Uterus (tissue), 3 donors: ENCODE measurements at regions not wholly inside any gene's neighbourhood (a gene's known extent, or its start where the extent isn't known, plus 50 kb on each side); places are given as distances from the start of the nearest gene placed in this dataset.

Source experiments
- DNase-seq, 2 donors: peaks; one replicate each; pipeline ENCODE4 v3.0.0-alpha.2; 2019 to 2020
- H3K27ac ChIP-seq, 2 donors: fragments of 200-600 bp; sonication (generic); 1 replicate in 1 of 2; 2 replicates in 1 of 2; pipeline ENCODE4 v1.5.1; 2016 to 2018
- H3K27me3 ChIP-seq, 2 donors: fragments of 200-600 bp; sonication (generic); one replicate each; pipeline ENCODE4 v1.5.1; 2018 to 2019; ENCODE audit warnings: control low read depth in 1 of 2
- H3K36me3 ChIP-seq, 2 donors: fragments of 200-600 bp; sonication (generic); one replicate each; pipeline ENCODE4 v1.5.1; 2019; ENCODE audit warnings: control low read depth in 1 of 2
- H3K4me1 ChIP-seq, 2 donors: fragments of 200-600 bp; sonication (generic); one replicate each; pipeline ENCODE4 v1.5.1; 2018 to 2019; ENCODE audit warnings: control low read depth in 1 of 2
- H3K4me3 ChIP-seq, 2 donors: fragments of 200-600 bp; sonication (generic); 1 replicate in 1 of 2; 2 replicates in 1 of 2; pipeline ENCODE4 v1.5.1; 2018 to 2019; ENCODE audit warnings: mild to moderate bottlenecking in 1 of 2
- H3K9me3 ChIP-seq, 2 donors: fragments of 200-600 bp; sonication (generic); one replicate each; pipeline ENCODE4 v1.5.1; 2019; ENCODE audit warnings: control low read depth in 1 of 2
- POLR2A ChIP-seq, 2 donors: fragments of 450-650 bp; IDR thresholded peaks; one replicate each; pipeline ENCODE4 v1.6.1; 2016; ENCODE audit warnings: antibody characterized with exemption in 2 of 2, mild to moderate bottlenecking in 1 of 2, moderate library complexity in 1 of 2
- intact Hi-C: fragments of 100-400 bp; cut with DNase I; formaldehyde crosslinking; loops from one replicate; pipeline ENCODE4 v1.15.1; 2023; ENCODE audit warnings: low total_unique reads
- TF ChIP-seq, protein P1 (sequence below), 4 experiments: fragments of 200-600 bp in 2 of 4; fragments of 450-650 bp in 2 of 4; sonication (generic) in 2 of 4; IDR thresholded peaks; one replicate each; pipeline ENCODE4 v1.5.1; 2016 to 2019; ENCODE audit warnings: antibody characterized with exemption in 4 of 4, mild to moderate bottlenecking in 2 of 4, moderate library complexity in 1 of 4
- donor health status: DM: yes; HTN: yes; CAD: no.

DNA sequence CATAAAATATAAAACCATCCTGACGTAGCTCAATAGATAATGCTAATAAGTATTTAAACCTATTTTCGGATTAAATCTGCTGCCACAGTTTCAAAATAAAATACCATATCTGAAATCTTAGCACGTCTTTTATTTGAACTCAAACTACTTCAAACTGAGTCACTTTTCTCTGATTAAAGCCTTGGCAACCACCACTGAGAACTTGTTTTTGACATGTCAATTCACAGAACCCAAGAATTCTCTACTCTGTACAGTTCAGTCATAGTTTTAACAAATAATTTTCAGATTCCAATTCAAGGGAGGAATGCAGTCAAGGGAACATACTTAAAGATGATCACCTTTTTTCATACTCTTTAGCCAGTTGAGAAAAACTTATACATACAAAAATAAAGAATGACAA is 643.2 kb downstream of the KCNT2 start:
- no peaks in the 10 kb centered on the region for H3K4me1 ChIP-seq
- no peak overlapping the region for H3K27ac ChIP-seq
- no peak for DNase-seq
- no peak overlapping the region for H3K4me3 ChIP-seq
- no peaks in the 10 kb centered on the region for H3K36me3 ChIP-seq
- TF ChIP-seq, protein P1, sequence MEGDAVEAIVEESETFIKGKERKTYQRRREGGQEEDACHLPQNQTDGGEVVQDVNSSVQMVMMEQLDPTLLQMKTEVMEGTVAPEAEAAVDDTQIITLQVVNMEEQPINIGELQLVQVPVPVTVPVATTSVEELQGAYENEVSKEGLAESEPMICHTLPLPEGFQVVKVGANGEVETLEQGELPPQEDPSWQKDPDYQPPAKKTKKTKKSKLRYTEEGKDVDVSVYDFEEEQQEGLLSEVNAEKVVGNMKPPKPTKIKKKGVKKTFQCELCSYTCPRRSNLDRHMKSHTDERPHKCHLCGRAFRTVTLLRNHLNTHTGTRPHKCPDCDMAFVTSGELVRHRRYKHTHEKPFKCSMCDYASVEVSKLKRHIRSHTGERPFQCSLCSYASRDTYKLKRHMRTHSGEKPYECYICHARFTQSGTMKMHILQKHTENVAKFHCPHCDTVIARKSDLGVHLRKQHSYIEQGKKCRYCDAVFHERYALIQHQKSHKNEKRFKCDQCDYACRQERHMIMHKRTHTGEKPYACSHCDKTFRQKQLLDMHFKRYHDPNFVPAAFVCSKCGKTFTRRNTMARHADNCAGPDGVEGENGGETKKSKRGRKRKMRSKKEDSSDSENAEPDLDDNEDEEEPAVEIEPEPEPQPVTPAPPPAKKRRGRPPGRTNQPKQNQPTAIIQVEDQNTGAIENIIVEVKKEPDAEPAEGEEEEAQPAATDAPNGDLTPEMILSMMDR (IDR thresholded peaks at IDR 0.05) = no peak
- TF ChIP-seq POLR2A (IDR thresholded peaks at IDR 0.05) = no peak
- no peaks in the 10 kb centered on the region for H3K27me3 ChIP-seq
- H3K9me3 ChIP-seq = no peaks in the 10 kb centered on the region
- intact Hi-C loops = no loop called here

DNA sequence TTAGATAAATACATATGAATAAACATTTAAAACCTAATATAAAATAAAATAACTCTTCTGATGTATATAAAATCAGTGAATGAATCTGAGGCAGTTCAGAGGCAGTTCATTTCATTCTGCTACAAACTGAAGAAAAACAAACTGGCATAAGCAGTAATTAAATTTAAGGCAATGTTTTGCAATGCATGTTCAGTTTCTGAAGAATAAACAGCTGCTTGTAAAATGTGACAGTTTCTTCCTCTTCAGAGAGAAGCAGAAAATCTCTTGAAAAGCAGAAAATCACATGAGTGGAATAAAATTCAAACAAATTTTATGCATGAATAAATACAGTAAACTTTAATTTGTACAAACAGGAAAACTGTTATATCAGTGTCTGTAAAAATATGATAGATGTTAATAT is 643.7 kb downstream of the KCNT2 start:
- intact Hi-C loops = no loop called here
- no peak overlapping the region for H3K4me3 ChIP-seq
- H3K27me3 ChIP-seq = no peaks in the 10 kb centered on the region
- H3K36me3 ChIP-seq = no peaks in the 10 kb centered on the region
- H3K27ac ChIP-seq = no peak overlapping the region
- H3K9me3 ChIP-seq = no peaks in the 10 kb centered on the region
- H3K4me1 ChIP-seq = no peaks in the 10 kb centered on the region
- DNase-seq = no peak
- no peak for TF ChIP-seq POLR2A (IDR thresholded peaks at IDR 0.05)
- TF ChIP-seq, protein P1 (IDR thresholded peaks at IDR 0.05) = no peak

DNA sequence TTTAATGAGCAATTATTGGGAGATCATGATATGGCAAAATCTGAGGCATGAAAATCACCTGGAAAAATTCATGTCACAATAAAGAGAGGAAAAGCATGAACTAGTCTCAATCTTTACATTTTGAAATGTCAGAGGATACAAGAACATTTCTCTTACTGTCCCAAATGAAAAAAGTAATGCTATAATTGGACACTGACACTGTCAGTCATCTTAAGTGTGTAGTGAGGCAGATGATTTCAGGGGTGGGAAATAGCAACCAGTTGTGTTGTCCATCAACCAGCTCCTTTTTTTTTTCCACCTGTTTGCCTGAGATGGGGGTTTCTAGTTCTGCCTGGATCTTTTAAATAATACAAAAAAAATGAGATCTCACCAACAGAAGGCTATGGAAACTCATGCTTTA is 646.2 kb downstream of the KCNT2 start:
- no peaks in the 10 kb centered on the region for H3K9me3 ChIP-seq
- no peak overlapping the region for H3K4me3 ChIP-seq
- TF ChIP-seq, protein P1 (IDR thresholded peaks at IDR 0.05) = no peak
- TF ChIP-seq POLR2A (IDR thresholded peaks at IDR 0.05) = no peak
- no peaks in the 10 kb centered on the region for H3K4me1 ChIP-seq
- intact Hi-C loops = no loop called here
- H3K27ac ChIP-seq = no peak overlapping the region
- H3K27me3 ChIP-seq = no peaks in the 10 kb centered on the region
- H3K36me3 ChIP-seq = no peaks in the 10 kb centered on the region
- no peak for DNase-seq

DNA sequence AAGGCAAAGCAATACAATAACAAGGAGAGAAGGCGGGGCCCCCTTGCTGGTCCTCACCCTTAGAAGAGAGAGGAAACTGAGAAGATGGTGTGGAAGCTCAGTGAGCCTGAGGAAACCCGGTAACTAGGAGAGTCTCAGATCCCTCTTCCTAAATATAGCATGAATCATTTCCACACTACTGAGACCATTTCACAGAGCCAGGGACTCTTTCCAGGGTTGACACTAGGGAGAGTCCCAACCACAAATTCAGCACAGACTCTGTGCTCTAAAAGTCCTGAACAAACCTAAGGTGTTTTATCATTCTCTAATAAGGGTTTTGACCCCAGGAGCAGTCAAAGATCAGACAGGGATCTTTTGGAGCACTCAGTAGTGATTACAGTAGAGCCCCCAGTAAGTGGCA is 647.7 kb downstream of the KCNT2 start:
- no peak for DNase-seq
- H3K4me3 ChIP-seq = no peak overlapping the region
- no peaks in the 10 kb centered on the region for H3K9me3 ChIP-seq
- no peaks in the 10 kb centered on the region for H3K36me3 ChIP-seq
- H3K4me1 ChIP-seq = no peaks in the 10 kb centered on the region
- H3K27ac ChIP-seq = no peak overlapping the region
- no peaks in the 10 kb centered on the region for H3K27me3 ChIP-seq
- intact Hi-C loops = no loop called here
- no peak for TF ChIP-seq POLR2A (IDR thresholded peaks at IDR 0.05)
- TF ChIP-seq, protein P1 (IDR thresholded peaks at IDR 0.05) = no peak

DNA sequence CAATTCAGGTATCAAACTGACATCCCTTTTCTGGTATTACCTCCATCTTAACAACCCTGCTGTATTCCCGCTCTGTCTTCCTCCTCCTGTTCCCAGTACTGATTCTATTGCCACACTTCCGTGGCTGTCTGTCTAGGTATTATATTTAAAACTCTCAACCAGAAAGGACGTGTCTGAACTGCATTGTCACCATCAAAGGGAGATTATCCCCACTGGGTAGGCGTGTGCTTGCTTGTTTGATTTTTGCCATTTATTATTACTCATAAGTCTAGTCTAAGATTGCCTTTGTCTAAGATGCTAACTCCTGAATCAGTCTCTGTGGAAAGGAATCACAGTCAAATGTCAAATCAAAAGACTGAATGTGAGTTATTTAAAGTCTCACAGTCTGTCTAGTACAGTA is 650.1 kb downstream of the KCNT2 start:
- Histone ChIP-seq H3K27ac (no peak overlapping the region), H3K27me3 (no peaks in the 10 kb centered on the region), H3K4me3 (no peak overlapping the region), H3K4me1 (no peaks in the 10 kb centered on the region), H3K36me3 (no peaks in the 10 kb centered on the region), H3K9me3 (no peaks in the 10 kb centered on the region)
- intact Hi-C loops = no loop called here
- TF ChIP-seq POLR2A (IDR thresholded peaks at IDR 0.05) = no peak
- TF ChIP-seq, protein P1 (IDR thresholded peaks at IDR 0.05) = no peak
- no peak for DNase-seq
